Lower lobe of right lung (tissue), 2 donors: ENCODE measurements at regions not wholly inside any gene's neighbourhood (a gene's known extent, or its start where the extent isn't known, plus 50 kb on each side); places are given as distances from the start of the nearest gene placed in this dataset.

ENCODE experiments used
- ATAC-seq, 2 donors: fragments of 200-7000 bp; cut with Tn5 transposase; one replicate each; pipeline ENCODE4 v1.9.1; 2020 to 2022; ENCODE audit warnings: mild to moderate bottlenecking in 2 of 2, moderate library complexity in 2 of 2
- DNase-seq: peaks from one replicate; pipeline ENCODE4 v3.0.0-alpha.2; 2020
- H3K27ac ChIP-seq: fragments of 200-600 bp; one replicate; pipeline ENCODE4 v1.8.0; 2022
- H3K27me3 ChIP-seq: fragments of 200-600 bp; one replicate; pipeline ENCODE4 v1.8.0; 2022; ENCODE audit warnings: low read depth
- H3K36me3 ChIP-seq: fragments of 200-600 bp; one replicate; pipeline ENCODE4 v1.8.0; 2022; ENCODE audit warnings: mild to moderate bottlenecking
- H3K4me1 ChIP-seq: fragments of 200-600 bp; one replicate; pipeline ENCODE4 v1.8.0; 2022
- H3K4me3 ChIP-seq: fragments of 200-600 bp; one replicate; pipeline ENCODE4 v1.8.0; 2022; ENCODE audit warnings: mild to moderate bottlenecking
- H3K9me3 ChIP-seq: fragments of 200-600 bp; one replicate; pipeline ENCODE4 v1.8.0; 2022
- intact Hi-C: fragments of 100-400 bp; cut with DNase I; formaldehyde crosslinking; loops from one replicate; pipeline ENCODE4 v1.11.0; 2022
- TF ChIP-seq, protein P1 (sequence below): fragments of 200-600 bp; IDR thresholded peaks from one replicate; pipeline ENCODE4 v1.8.0; 2022; ENCODE audit warnings: antibody characterized with exemption, mild to moderate bottlenecking
- donor health status: DM: no; HTN: yes; CAD: no; lungs with severe emphysema.

DNA sequence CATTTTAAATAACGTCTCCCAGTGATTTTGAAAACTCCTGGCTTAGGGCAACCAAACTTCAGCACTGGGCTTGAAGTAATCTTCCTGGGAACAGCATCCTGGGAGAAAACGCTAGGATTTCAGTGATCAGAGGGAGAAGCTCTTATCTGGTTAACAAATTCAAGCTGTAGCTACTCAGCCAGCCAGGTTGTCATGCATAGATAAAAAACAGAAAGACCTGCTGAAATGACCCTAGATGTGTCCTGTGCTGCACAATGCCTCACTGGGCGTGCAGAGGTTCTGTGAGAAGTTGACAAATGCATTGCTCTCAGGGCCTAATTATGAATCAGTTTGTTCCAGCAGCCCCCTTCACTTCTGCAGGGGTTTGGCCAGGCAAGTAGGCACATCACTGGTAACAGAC is 68.9 kb upstream of the CHCHD3 start:
- no peak overlapping the region for H3K4me3 ChIP-seq
- no peaks in the 10 kb centered on the region for H3K4me1 ChIP-seq
- ATAC-seq (no peak), DNase-seq (no peak)
- no peaks in the 10 kb centered on the region for H3K27me3 ChIP-seq
- no peak overlapping the region for H3K27ac ChIP-seq
- H3K36me3 ChIP-seq = no peaks in the 10 kb centered on the region
- intact Hi-C loops = no loop called here
- TF ChIP-seq, protein P1, sequence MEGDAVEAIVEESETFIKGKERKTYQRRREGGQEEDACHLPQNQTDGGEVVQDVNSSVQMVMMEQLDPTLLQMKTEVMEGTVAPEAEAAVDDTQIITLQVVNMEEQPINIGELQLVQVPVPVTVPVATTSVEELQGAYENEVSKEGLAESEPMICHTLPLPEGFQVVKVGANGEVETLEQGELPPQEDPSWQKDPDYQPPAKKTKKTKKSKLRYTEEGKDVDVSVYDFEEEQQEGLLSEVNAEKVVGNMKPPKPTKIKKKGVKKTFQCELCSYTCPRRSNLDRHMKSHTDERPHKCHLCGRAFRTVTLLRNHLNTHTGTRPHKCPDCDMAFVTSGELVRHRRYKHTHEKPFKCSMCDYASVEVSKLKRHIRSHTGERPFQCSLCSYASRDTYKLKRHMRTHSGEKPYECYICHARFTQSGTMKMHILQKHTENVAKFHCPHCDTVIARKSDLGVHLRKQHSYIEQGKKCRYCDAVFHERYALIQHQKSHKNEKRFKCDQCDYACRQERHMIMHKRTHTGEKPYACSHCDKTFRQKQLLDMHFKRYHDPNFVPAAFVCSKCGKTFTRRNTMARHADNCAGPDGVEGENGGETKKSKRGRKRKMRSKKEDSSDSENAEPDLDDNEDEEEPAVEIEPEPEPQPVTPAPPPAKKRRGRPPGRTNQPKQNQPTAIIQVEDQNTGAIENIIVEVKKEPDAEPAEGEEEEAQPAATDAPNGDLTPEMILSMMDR = no peak
- H3K9me3 ChIP-seq = no peaks in the 10 kb centered on the region

- TF ChIP-seq, protein P1 = no peak
- no peaks in the 10 kb centered on the region for H3K36me3 ChIP-seq
- H3K27me3 ChIP-seq = no peaks in the 10 kb centered on the region
- H3K9me3 ChIP-seq = no peaks in the 10 kb centered on the region
- DNase-seq (no peak), ATAC-seq (no peak)
- intact Hi-C loops = no loop called here
- H3K4me1 ChIP-seq = no peaks in the 10 kb centered on the region
- no peak overlapping the region for H3K4me3 ChIP-seq
- no peak overlapping the region for H3K27ac ChIP-seq
Observed at GRCh38 chr7:133152875-133153274, 71.0 kb upstream of the CHCHD3 start.

DNA sequence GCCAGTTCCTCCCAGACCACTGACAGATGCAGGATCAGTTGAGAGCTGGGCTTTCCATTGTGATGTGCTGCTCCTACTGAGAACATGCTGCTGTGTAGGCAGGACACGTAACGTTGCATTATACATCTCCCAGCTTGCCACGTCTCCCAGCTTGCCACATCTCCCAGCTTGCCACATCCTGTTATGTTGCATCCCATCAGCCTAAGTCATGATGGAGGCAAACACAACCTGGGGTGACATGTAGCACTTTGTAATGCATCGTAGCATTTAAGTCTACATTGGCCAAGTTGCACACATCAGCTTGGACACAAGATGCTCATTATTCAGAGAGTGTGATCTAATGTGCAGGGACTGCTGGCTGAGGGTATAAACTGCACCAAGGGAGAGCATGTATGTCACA is 73.3 kb upstream of the CHCHD3 start:
- H3K27ac ChIP-seq = no peak overlapping the region
- H3K36me3 ChIP-seq = no peaks in the 10 kb centered on the region
- no peak for DNase-seq
- intact Hi-C loops = no loop called here
- ATAC-seq = no peak
- H3K9me3 ChIP-seq = no peaks in the 10 kb centered on the region
- no peak overlapping the region for H3K4me3 ChIP-seq
- no peaks in the 10 kb centered on the region for H3K4me1 ChIP-seq
- no peaks in the 10 kb centered on the region for H3K27me3 ChIP-seq
- TF ChIP-seq, protein P1 = no peak

DNA sequence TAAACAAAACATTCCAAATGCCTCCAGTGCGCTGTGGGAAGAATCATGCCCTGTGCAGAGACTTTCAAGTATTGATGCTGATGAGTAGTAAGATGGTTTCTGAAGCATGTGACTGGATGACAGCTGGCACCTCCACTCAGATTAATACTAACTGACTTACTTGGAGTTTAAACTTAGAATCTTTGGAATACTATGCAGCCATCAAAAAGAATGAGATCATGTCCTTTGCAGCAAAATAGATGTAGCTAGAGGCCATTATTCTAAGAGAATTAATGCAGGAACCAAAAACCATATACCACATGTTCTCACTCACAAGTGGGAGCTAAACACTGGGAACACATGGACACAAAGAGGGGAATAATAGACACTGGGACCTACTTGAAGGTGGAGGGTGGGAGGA is 73.8 kb upstream of the CHCHD3 start:
- Histone ChIP-seq H3K27me3 (no peaks in the 10 kb centered on the region), H3K9me3 (no peaks in the 10 kb centered on the region), H3K4me3 (no peak overlapping the region), H3K27ac (no peak overlapping the region), H3K36me3 (no peaks in the 10 kb centered on the region), H3K4me1 (no peaks in the 10 kb centered on the region)
- ATAC-seq (no peak), DNase-seq (no peak)
- intact Hi-C loops = no loop called here
- TF ChIP-seq, protein P1 = no peak

DNA sequence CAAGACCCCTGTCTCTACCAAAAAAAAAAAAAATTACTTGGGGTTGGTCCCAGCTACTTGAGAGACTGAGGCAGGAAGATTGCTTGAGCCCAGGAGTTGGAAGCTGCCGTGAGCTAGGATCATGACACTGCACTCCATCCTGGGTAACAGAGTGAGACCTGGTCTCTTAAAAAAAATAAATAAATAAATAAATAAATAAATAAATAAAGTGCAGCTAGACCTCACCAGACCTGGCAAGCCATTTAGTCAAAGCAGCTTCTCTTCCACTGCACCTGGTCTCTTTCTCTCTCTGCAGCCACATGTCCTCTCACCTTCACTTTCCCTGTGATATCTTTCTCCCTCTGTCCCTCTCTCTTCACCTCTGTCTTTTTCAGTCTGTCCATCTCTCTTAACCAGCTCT is 75.2 kb upstream of the CHCHD3 start:
- no peaks in the 10 kb centered on the region for H3K9me3 ChIP-seq
- TF ChIP-seq, protein P1 = no peak
- no peaks in the 10 kb centered on the region for H3K36me3 ChIP-seq
- H3K4me3 ChIP-seq = no peak overlapping the region
- intact Hi-C loops = no loop called here
- ATAC-seq (no peak), DNase-seq (no peak)
- no peaks in the 10 kb centered on the region for H3K27me3 ChIP-seq
- no peak overlapping the region for H3K27ac ChIP-seq
- no peaks in the 10 kb centered on the region for H3K4me1 ChIP-seq

DNA sequence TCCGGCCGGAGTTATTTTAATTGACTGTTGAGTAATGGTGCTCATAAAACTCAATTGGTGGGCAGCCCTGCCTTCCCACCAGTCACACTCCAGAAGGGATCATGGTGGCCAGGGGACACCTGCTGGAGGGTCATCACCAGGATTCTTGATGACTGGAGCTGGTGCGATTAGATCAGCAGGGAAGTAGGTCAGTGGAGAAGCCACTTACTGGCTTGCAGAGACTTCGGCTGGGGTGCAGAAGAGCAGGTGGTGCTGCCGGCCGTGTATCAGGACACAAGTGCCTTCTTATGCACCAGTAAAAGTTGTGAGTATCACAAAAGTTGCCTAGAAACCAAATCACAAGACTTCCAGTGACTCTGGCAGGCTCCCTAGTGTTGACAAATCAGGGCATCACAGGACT is 82.6 kb upstream of the CHCHD3 start:
- TF ChIP-seq, protein P1 = no peak

More for the DNA sequence above, 82.6 kb upstream of the CHCHD3 start:
- DNase-seq = no peak
- Histone ChIP-seq H3K27me3 (no peaks in the 10 kb centered on the region), H3K9me3 (no peaks in the 10 kb centered on the region), H3K4me3 (no peak overlapping the region), H3K36me3 (no peaks in the 10 kb centered on the region), H3K27ac (no peak overlapping the region), H3K4me1 (no peaks in the 10 kb centered on the region)
- no peak for ATAC-seq
- intact Hi-C loops = no loop called here
